Lung (tissue), 11 donors: ENCODE measurements at regions not wholly inside any gene's neighbourhood (a gene's known extent, or its start where the extent isn't known, plus 50 kb on each side); places are given as distances from the start of the nearest gene placed in this dataset.

ENCODE experiments used
- ATAC-seq: fragments of 200-7000 bp; cut with Tn5 transposase; one replicate; pipeline ENCODE4 v1.9.1; 2020; ENCODE audit warnings: moderate number of reproducible peaks; ENCODE audit not compliant: insufficient read depth, low FRiP score
- DNase-seq, 3 donors: peaks; one replicate each; pipeline ENCODE4 v3.0.0-alpha.2; 2013 to 2017
- H3K27ac ChIP-seq, 2 donors: one replicate each; pipeline ENCODE4 v1.5.1; 2013; ENCODE audit warnings: mild to moderate bottlenecking in 2 of 2, moderate library complexity in 2 of 2, control low read depth in 1 of 2, inconsistent platforms in 1 of 2, low read depth in 1 of 2, low read length in 1 of 2
- H3K27me3 ChIP-seq, 3 donors: one replicate each; pipeline ENCODE4 v1.5.1; 2013; ENCODE audit warnings: low read length in 2 of 3; ENCODE audit not compliant: control insufficient read depth in 3 of 3, insufficient read depth in 3 of 3
- H3K36me3 ChIP-seq, 4 donors: one replicate each; pipeline ENCODE4 v1.5.1; 2013; ENCODE audit warnings: low read length in 4 of 4, mild to moderate bottlenecking in 1 of 4, moderate library complexity in 1 of 4; ENCODE audit not compliant: control insufficient read depth in 4 of 4, insufficient read depth in 4 of 4
- H3K4me1 ChIP-seq, 5 donors: one replicate each; pipeline ENCODE4 v1.5.1; 2013; ENCODE audit warnings: low read length in 5 of 5, mild to moderate bottlenecking in 2 of 5, moderate library complexity in 1 of 5; ENCODE audit not compliant: control insufficient read depth in 5 of 5, insufficient read depth in 5 of 5
- H3K4me3 ChIP-seq: one replicate; pipeline ENCODE4 v1.5.1; 2013; ENCODE audit warnings: mild to moderate bottlenecking, control low read depth, moderate library complexity
- H3K9ac ChIP-seq, 2 donors: one replicate each; pipeline ENCODE4 v1.5.1; 2013; ENCODE audit warnings: low read length in 2 of 2, control low read depth in 1 of 2; ENCODE audit not compliant: insufficient read depth in 1 of 2
- H3K9me3 ChIP-seq, 4 donors: one replicate each; pipeline ENCODE4 v1.5.1; 2013; ENCODE audit warnings: low read length in 3 of 4, mild to moderate bottlenecking in 1 of 4, moderate library complexity in 1 of 4; ENCODE audit not compliant: control insufficient read depth in 4 of 4, insufficient read depth in 3 of 4
- WGBS, 2 donors: extraction: QIAGEN DNeasy Blood & Tissue Kit; methylation state at CpG; one replicate each; pipeline ENCODE4 v1.1.7; 2013; 5-methylcytosine and 5-hydroxymethylcytosine counted together
- TF ChIP-seq, protein P1 (sequence below): IDR thresholded peaks from 2 replicates; pipeline ENCODE4 v1.5.1; 2012; ENCODE audit warnings: mild to moderate bottlenecking; ENCODE audit errors: control extremely low read depth, extremely low read depth
- donor health status: control.
- donor health status: control.
- donor health status: Bipolar disorder and iron deficiency.
- donor health status: healthy.
- donor health status: DM: yes; HTN: yes; CAD: no.

DNA sequence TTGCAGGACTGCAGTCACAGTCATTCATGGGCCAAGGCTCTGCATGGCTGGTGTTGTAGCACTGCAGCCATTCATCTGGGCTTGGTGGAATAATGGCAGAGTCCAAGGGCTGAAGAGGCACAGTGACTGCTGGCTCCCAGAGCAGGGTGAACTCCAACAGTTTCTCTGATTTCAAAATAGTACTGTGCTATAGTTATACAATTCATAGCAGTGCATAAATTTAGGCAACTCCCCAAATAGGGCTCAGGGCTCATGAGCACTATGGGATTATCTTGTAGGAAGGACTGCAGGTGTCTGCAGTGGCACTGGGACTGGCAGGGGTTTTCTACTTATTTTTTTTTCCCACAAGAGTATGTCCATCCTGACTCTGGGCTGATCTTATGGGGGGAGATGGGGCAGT is 642.5 kb upstream of the SGCD start:
- Histone ChIP-seq H3K27me3 (no peaks in the 10 kb centered on the region), H3K4me1 (no peaks in the 10 kb centered on the region), H3K36me3 (no peaks in the 10 kb centered on the region), H3K4me3 (no peak overlapping the region), H3K9ac (no peak overlapping the region), H3K27ac (no peak overlapping the region), H3K9me3 (no peaks in the 10 kb centered on the region)
- ATAC-seq (no peak), DNase-seq (no peak)
- TF ChIP-seq, protein P1, sequence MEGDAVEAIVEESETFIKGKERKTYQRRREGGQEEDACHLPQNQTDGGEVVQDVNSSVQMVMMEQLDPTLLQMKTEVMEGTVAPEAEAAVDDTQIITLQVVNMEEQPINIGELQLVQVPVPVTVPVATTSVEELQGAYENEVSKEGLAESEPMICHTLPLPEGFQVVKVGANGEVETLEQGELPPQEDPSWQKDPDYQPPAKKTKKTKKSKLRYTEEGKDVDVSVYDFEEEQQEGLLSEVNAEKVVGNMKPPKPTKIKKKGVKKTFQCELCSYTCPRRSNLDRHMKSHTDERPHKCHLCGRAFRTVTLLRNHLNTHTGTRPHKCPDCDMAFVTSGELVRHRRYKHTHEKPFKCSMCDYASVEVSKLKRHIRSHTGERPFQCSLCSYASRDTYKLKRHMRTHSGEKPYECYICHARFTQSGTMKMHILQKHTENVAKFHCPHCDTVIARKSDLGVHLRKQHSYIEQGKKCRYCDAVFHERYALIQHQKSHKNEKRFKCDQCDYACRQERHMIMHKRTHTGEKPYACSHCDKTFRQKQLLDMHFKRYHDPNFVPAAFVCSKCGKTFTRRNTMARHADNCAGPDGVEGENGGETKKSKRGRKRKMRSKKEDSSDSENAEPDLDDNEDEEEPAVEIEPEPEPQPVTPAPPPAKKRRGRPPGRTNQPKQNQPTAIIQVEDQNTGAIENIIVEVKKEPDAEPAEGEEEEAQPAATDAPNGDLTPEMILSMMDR: no peak

DNA sequence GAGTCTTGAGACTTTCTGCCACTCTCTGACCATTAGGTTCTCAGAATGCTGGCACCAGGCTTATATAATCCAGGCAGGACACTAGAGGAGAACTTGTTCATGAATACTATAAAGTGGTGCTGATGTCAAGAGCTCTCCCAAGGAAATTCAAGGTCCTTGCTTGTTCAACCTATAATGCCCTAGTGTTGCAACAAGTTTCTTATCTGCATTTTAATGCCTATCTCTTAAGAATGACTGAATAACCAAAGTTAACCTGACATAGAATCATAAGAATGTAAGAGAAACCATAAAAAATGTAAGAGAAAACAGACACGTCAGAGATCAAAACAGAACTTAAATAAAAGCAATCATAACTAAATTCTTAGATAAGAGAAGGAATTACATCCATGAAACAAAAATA is 640.8 kb upstream of the SGCD start:
- ATAC-seq (no peak), DNase-seq (no peak)
- no peak overlapping the region for H3K4me3 ChIP-seq
- H3K9ac ChIP-seq: no peak overlapping the region
- H3K9me3 ChIP-seq: no peaks in the 10 kb centered on the region
- 37 to 59% methylated on average over 1 of the region's 1 CpG for WGBS, 2 donors
- TF ChIP-seq, protein P1: no peak
- H3K36me3 ChIP-seq: no peaks in the 10 kb centered on the region
- no peaks in the 10 kb centered on the region for H3K27me3 ChIP-seq
- no peak overlapping the region for H3K27ac ChIP-seq
- H3K4me1 ChIP-seq: no peaks in the 10 kb centered on the region

DNA sequence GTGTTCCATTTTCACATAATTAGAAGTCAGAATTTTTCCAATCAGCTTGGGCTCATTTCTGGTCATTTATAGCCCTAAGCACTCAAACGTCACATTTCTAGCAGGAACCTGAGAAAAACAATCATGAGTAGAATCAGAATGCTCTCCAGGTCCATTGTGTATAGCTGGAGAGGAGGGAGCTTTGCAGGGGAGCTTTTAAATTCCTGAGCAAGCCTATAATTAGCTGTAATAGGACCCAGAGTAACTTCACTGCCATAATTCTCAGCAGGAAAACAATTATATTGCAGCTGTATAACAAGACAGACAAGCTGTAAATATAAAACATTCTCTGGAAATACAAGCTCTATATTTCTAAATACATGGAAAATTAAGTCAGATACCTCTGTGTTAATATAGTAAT is 637.6 kb upstream of the SGCD start:
- Histone ChIP-seq H3K4me3 (no peak overlapping the region), H3K4me1 (no peaks in the 10 kb centered on the region), H3K27ac (no peak overlapping the region), H3K36me3 (no peaks in the 10 kb centered on the region), H3K9me3 (no peaks in the 10 kb centered on the region), H3K9ac (no peak overlapping the region), H3K27me3 (no peaks in the 10 kb centered on the region)
- TF ChIP-seq, protein P1: no peak
- WGBS, 2 donors: 29 to 38% methylated on average over 1 of the region's 1 CpG
- no peak for DNase-seq
- no peak for ATAC-seq

DNA sequence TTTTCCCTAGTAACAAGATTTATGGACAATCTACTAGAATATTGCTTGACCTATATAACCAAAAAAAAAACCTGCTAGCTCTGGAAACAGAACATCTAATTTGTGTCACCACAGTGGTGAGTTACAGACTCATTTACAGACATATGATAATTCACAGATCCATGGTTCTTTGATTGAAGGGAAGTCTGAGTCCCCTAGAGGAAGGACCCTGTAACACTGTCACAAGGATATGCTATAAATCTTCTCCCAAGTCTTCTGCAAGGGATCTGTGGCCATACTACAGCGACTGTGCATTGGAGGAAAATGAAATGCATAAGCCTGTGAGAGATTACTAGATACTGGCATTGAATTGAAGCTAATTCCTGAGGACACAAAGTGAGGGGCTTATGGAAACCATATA is 630.6 kb upstream of the SGCD start:
- H3K36me3 ChIP-seq: no peaks in the 10 kb centered on the region
- TF ChIP-seq, protein P1: no peak
- H3K27me3 ChIP-seq: no peaks in the 10 kb centered on the region
- no peak for ATAC-seq
- H3K9me3 ChIP-seq: peaks cover 0 to 4% (median 2%) of the 10 kb centered on the region in 4 donors
- no peak overlapping the region for H3K4me3 ChIP-seq
- H3K27ac ChIP-seq: no peak overlapping the region
- H3K4me1 ChIP-seq: no peaks in the 10 kb centered on the region
- WGBS, 2 donors: 54 to 66% methylated on average over 1 of the region's 1 CpG
- no peak for DNase-seq
- H3K9ac ChIP-seq: no peak overlapping the region
